ENCODE measurements at regions not wholly inside any gene's neighbourhood (a gene's known extent, or its start where the extent isn't known, plus 50 kb on each side); places are given as distances from the start of the nearest gene placed in this dataset.

DNA sequence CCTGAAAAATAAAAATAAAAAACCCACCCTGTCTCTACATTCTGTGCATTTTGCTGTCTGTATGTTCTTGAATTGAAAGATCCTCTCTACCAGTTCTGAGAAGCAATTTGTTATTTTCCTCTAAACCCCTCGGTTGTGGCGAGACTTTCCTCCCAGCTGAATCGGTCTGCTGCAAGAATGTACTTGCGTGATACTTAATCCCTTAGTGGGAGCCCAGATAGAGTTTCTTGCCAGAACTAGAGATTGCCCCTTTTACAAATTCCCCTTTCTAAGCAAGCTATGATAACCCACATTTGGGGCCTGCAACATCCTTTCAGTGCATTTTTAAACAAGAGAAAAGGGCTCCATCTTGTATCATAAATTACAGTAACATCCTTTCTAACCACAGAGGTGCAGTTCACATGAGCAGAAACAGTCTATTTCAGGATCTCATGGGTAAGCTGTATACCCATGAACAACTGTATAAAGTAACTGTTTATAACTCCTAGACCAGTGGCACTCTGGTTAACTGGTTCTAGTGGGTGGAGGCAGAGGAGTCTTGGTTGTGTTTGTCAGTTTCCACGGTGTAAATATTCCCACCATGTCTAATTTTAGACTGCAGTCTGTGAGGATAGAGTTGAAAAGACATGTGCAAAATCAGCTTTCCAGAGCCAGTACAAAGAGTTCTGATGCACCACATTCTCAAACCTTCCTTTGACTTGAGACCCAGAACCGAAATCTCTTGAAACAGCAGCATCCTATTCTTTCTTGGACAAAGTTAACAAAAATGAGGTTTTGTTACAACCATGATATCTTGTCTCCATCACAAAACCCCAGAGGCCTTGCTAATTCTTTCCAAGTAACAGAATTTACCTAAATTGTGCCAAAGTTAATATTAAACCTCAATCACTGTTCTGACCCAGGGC is 113.1 kb upstream of the ZNF217 start:
- TF ChIP-seq POLR2AphosphoS5 (IDR thresholded peaks at IDR 0.05; ENCODE audit: borderline replicate concordance, low read depth, low read length) = no peak
- TF ChIP-seq EZH2 (IDR thresholded peaks at IDR 0.05) = no peak
- TF ChIP-seq FOXP2 (optimal IDR thresholded peaks at IDR 0.05; ENCODE audit: control extremely low read depth, extremely low read length, insufficient read depth) = no peak

All from SK-N-MC (cell line).